SK-N-MC (cell line): ENCODE measurements at regions not wholly inside any gene's neighbourhood (a gene's known extent, or its start where the extent isn't known, plus 50 kb on each side); places are given as distances from the start of the nearest gene placed in this dataset.

Source experiments
- DNase-seq: peaks from one replicate; pipeline ENCODE4 v3.0.0-alpha.2; 2011; ENCODE audit warnings: low read depth, low spot score
- H3K27ac ChIP-seq: fragments of 200-600 bp; sonication (generic); 2 replicates; pipeline ENCODE4 v1.5.1; 2016; ENCODE audit warnings: mixed run types
- H3K36me3 ChIP-seq: fragments of 200-600 bp; sonication (generic); 2 replicates; pipeline ENCODE4 v1.6.1; 2017; ENCODE audit warnings: antibody characterized with exemption, low read length, mixed read lengths; ENCODE audit not compliant: insufficient read depth
- H3K4me3 ChIP-seq: fragments of 200-600 bp; sonication (generic); 2 replicates; pipeline ENCODE4 v1.5.1; 2016
- H3K9ac ChIP-seq: fragments of 200-600 bp; sonication (generic); 2 replicates; pipeline ENCODE4 v1.8.0; 2017; ENCODE audit warnings: mixed run types, mixed read lengths; ENCODE audit not compliant: insufficient read length
- H3K9me3 ChIP-seq: fragments of 200-600 bp; sonication (generic); 2 replicates; pipeline ENCODE4 v1.6.1; 2017; ENCODE audit warnings: low read depth, mild to moderate bottlenecking, antibody characterized with exemption, low read length, moderate library complexity, mixed read lengths
- EZH2 ChIP-seq: fragments of 200-600 bp; sonication (generic); IDR thresholded peaks from one replicate; pipeline ENCODE4 v1.6.1; 2017; ENCODE audit warnings: antibody characterized with exemption
- FOXP2 ChIP-seq: optimal IDR thresholded peaks from 2 replicates; pipeline ENCODE3; 2011; ENCODE audit warnings: mild to moderate bottlenecking, moderate library complexity; ENCODE audit not compliant: insufficient read depth; ENCODE audit errors: extremely low read length, control extremely low read depth
- POLR2AphosphoS5 ChIP-seq: IDR thresholded peaks from 2 replicates; pipeline ENCODE4 v1.6.1; 2012; ENCODE audit warnings: mild to moderate bottlenecking, low read depth, low read length, borderline replicate concordance

DNA sequence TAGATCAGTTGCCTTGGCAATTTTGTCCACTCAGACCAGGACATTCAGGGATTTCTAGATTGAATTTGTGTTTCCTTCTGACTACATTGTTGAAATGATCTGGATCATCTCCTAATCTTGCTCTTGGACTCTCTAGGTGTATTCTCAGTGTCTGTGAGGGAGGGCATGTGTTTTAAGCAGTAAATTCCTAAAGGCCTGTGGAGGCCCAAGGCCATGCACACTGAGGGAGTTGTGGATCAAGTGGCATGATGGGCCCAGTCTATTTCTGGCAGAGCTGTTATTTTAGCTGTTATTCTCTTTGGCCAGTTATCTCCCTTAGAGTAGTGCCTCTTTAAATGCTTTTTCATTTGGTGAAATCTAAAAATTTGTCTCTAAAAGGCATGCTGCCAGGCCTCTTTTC lies 144.9 kb downstream of the RPIA start:
- H3K4me3 ChIP-seq, result no peak overlapping the region
- no peaks in the 10 kb centered on the region for H3K36me3 ChIP-seq
- no peaks in the 10 kb centered on the region for H3K9me3 ChIP-seq
- H3K9ac ChIP-seq, result no peak overlapping the region
- DNase-seq, result no peak
- TF ChIP-seq EZH2, result no peak
- TF ChIP-seq FOXP2, result no peak
- no peak for TF ChIP-seq POLR2AphosphoS5
- H3K27ac ChIP-seq, result no peak overlapping the region

DNA sequence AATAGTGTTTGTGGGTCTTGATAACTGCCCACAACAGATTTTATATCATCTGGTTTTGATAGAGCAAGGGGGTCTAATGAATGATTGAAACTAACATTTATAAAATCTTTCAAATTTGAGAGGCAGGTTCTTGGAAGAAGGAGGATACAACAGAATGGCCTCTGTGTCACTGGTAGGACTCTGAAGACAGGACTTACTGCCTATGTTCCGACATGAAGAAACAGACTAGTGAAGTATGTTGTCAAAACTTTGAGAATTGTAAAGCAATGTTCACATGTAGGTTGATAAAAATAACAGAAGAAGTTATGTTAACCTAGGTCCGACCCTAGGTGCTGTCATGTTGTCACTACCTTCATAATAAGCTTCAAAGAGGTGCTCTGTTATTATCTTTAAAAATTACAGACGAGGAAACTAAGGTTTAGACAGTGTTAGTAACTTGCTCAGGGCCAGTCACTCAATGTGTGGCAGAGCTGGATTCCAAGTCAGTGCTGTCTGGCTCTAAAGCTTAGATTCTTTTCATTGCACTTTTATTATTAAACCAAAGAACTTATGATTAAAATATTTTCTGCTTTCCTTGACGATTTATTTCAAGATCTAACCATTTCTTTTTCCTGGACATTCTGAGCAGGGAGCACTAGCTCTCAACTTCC lies 146.2 kb downstream of the RPIA start:
- no peak overlapping the region for H3K9ac ChIP-seq
- no peak for DNase-seq
- H3K9me3 ChIP-seq, result no peaks in the 10 kb centered on the region
- no peak overlapping the region for H3K4me3 ChIP-seq
- no peaks in the 10 kb centered on the region for H3K36me3 ChIP-seq
- TF ChIP-seq EZH2 (no peak), FOXP2 (no peak), POLR2AphosphoS5 (no peak)
- no peak overlapping the region for H3K27ac ChIP-seq

DNA sequence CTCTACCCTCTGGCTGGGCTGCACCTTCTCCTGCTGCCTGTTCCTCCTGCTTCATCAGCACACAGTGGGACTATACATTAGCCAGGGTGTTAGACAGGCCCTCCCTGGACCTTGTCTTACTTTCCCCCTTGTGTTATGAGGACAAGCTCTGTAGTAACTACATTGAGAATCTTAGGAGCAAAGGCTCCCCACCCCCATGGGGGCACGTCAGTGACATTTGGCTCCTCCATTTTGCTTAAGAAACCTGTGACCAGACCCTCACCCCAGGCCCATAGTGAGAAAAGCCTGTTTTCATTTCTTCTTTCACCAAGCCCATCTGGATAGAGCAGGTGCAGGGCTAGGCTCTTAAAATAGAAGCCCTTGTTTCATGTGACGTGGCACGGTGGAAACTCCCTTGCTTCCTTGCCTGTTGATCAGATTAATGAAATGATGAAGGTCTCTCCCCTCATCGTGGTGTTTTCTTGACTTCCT lies 146.7 kb downstream of the RPIA start:
- Histone ChIP-seq H3K36me3 (no peaks in the 10 kb centered on the region), H3K27ac (no peak overlapping the region), H3K4me3 (no peak overlapping the region), H3K9me3 (no peaks in the 10 kb centered on the region), H3K9ac (no peak overlapping the region)
- no peak for TF ChIP-seq FOXP2
- DNase-seq, result no peak

DNA sequence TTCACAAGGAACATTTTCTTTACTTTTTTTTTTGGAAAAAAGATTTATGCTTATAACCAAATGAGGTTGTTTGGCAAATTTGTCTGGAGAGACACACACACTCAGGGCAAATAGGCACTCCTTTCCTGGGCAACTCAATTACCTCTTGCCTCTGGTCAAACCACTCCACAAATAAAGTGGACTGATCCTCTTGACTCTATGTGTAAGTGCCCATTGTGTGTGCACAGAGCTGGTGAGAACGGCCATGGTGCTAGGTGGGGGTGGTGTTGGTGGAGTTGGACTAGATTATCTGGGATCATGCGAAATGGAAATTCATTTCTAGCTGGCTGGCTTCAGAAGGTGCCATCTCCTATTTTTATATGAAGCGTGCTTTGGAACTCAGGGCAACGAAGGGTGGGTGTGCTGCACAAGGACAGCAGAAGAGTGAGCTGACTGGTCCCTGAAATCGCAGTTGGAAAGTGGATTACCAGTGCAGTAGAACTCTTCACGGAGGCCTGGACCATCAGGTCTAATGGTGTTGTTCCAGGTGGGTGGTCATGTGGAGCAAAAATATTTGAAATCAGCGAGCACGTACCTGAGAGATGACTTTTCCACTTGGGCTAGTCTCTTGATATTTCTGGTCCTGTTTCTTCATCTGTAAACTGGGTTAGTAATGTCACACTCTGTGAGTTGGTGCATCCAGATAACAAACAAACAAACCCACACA lies 149.9 kb downstream of the RPIA start:
- DNase-seq, result no peak
- TF ChIP-seq FOXP2, result no peak
- no peak for TF ChIP-seq EZH2
- TF ChIP-seq POLR2AphosphoS5, result no peak
- no peak overlapping the region for H3K9ac ChIP-seq
- no peak overlapping the region for H3K4me3 ChIP-seq
- no peaks in the 10 kb centered on the region for H3K9me3 ChIP-seq
- no peaks in the 10 kb centered on the region for H3K36me3 ChIP-seq
- H3K27ac ChIP-seq, result no peak overlapping the region

DNA sequence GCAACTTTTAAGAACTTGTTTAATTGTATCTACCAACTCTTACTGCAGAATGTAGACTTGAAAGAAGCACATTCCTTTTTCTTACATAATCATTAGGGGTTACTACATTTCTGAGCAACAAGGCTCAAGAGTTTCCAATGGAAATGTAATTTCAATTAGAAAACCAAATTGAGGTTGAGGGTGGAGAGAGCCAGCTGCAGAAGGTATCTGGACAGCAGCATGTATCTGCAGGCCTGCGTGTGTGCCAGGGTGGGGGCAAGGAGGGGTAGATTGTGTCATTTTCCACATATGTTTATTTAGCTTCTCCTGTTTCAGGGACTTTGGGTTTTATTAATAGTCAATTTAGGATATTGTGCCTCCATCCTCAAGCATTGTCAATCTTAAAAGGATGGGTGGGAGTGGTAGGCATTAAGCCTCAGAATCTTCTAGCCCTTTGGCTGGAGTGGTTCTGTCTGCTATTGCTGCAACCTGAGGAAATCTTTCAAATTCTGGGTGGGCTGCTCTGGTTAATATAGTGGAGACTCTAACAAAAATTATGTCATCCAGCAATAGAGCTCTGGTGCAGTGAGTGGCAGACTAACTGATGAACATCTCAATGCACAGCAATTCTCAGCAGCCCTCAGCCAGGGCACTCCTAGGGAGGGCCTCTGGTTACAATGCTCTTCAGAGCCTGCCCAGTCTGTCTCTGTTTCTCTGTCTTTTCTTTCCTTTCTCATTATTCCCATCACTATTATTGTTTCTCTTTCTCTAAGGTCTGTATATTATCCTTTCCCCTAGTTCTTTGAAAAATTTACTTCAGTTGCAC lies 151.4 kb downstream of the RPIA start:
- no peak overlapping the region for H3K9ac ChIP-seq
- H3K4me3 ChIP-seq, result no peak overlapping the region
- no peak overlapping the region for H3K27ac ChIP-seq
- H3K36me3 ChIP-seq, result no peaks in the 10 kb centered on the region
- no peaks in the 10 kb centered on the region for H3K9me3 ChIP-seq
- TF ChIP-seq EZH2, result no peak
- no peak for TF ChIP-seq POLR2AphosphoS5
- TF ChIP-seq FOXP2, result no peak
- DNase-seq, result no peak

DNA sequence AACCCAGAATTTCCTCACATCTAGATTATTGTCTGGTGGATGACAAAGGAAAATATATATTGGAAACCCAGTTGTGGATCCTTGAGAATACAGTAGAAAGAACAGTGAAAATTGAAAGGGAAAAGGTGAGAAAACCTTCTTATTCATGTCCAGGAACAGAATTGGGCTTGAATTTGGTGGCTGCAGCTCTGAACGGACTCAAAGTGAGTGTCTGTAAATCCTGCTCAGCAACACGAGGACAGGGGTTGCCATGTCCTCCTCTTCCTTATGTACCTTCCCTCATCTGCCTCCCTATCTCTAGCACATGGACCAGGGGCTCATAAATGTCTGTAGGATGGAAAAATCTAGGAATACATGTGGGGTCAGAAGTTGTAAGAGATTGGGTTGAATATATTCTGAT lies 152.2 kb downstream of the RPIA start:
- H3K27ac ChIP-seq, result no peak overlapping the region
- H3K9ac ChIP-seq, result no peak overlapping the region
- H3K4me3 ChIP-seq, result no peak overlapping the region
- no peaks in the 10 kb centered on the region for H3K36me3 ChIP-seq
- H3K9me3 ChIP-seq, result no peaks in the 10 kb centered on the region
- TF ChIP-seq POLR2AphosphoS5 (no peak), FOXP2 (no peak), EZH2 (no peak)
- DNase-seq, result no peak

DNA sequence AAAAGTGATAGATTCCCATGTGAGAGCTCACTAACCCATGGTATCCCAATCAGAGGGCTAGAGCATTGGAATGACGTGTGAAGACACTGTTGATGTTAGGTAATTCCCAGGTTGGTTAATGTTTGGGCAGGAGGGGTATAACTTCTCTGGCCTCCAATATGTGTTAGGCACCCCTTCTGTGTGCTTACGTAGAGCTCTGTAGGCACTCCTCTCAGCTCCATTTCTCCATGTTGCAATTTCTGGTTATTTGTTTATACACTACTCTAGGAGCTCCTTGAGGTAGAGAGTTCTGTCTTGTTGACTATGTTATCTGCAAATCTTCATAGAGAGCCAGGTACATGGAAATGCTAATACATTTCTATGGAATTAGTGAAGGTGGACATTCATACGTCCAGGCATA lies 153.5 kb downstream of the RPIA start:
- H3K4me3 ChIP-seq, result no peak overlapping the region
- no peak overlapping the region for H3K27ac ChIP-seq
- no peak for DNase-seq
- TF ChIP-seq FOXP2 (no peak), EZH2 (no peak), POLR2AphosphoS5 (no peak)
- H3K9ac ChIP-seq, result no peak overlapping the region
- no peaks in the 10 kb centered on the region for H3K9me3 ChIP-seq
- H3K36me3 ChIP-seq, result no peaks in the 10 kb centered on the region
